ENCODE measurements at regions not wholly inside any gene's neighbourhood (a gene's known extent, or its start where the extent isn't known, plus 50 kb on each side); places are given as distances from the start of the nearest gene placed in this dataset.

DNA sequence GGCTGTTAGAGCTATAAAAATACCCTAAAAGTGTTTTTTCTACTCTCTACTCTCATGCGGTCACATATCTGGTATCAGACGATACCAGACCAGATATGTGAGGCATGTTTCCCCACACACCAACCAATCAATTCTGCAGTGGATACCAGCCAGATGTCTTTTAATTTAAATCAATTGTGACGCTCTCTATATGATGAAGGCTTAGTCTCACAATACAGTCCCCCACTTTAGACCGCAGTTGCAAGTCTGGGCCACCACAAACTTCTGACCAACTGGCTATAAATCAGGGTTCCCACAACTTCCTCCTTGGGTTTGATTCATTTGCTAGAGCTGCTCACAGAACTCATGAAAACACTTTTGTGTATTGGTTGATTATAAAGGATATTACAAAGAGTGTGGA is 586.1 kb upstream of the ZP4 start (continued):
- no peak for TF ChIP-seq ZBTB42 (CRISPR knock-in tag; IDR thresholded peaks at IDR 0.05)
- no peak for TF ChIP-seq MIER3 (CRISPR knock-in tag; IDR thresholded peaks at IDR 0.05; ENCODE audit: borderline replicate concordance)
- no peak for TF ChIP-seq HMG20A (CRISPR knock-in tag; IDR thresholded peaks at IDR 0.05; ENCODE audit: borderline replicate concordance)
- no peak for TF ChIP-seq SMARCE1 (IDR thresholded peaks at IDR 0.05; ENCODE audit: borderline replicate concordance)
- no peak for TF ChIP-seq ZEB1 (IDR thresholded peaks at IDR 0.05; ENCODE audit: insufficient replicate concordance, low read depth)
- TF ChIP-seq ZNF274 (CRISPR knock-in tag; IDR thresholded peaks at IDR 0.05), result no peak
- no peak for TF ChIP-seq IRF2 (CRISPR knock-in tag; IDR thresholded peaks at IDR 0.05)

DNA sequence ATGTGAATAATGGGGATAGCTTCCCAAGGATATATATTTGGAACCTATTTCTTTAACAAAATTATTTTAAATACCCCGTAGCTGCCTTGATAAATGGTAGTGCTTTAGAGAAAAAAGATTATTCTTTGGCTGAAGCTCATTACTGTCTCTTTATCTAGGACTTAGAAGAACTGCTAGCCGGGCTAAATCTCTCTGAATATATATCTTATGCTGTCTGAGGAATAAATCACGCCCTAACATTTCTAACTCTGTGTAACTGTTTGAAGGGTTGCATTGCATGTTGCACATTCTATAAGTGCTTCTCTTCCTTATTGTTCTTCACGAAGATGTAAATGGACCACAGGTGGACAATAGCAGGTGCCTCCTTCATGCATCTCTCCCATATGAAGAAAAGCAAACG is 585.0 kb upstream of the ZP4 start:
- ChIA-PET POLR2A (no interaction called here), CTCF (ENCODE audit: low intra/inter-chr PET ratio, low total read pairs) (no interaction called here)
- FAIRE-seq (no peak), DNase-seq (ENCODE audit: low spot score) (no peak), ATAC-seq (no peak)
- in situ Hi-C loops (cut with HindIII; ENCODE audit: extremely low pct_ligation_motif_present, low pct_unique_long_range_greater_than_20kb) (no loop called here), intact Hi-C loops (cut with micrococcal nuclease; ENCODE audit: unreplicated experiment) (no loop called here)
- no peak overlapping the region for H3K4me3 ChIP-seq (replicated peaks in 1 of 3; ENCODE audit: insufficient read depth in 1 of 3, low read depth in 2 of 3, low read length in 3 of 3)
- no peaks in the 10 kb centered on the region for H3K4me1 ChIP-seq (ENCODE audit: insufficient read depth, low read length)
- H3K9me3 ChIP-seq (ENCODE audit: low read length), result peaks cover 78% of the 10 kb centered on the region
- no peaks in the 10 kb centered on the region for H3K27me3 ChIP-seq (ENCODE audit: control insufficient read depth in 1 of 2, insufficient read depth in 2 of 2, low read length in 2 of 2)
- no peaks in the 10 kb centered on the region for H3K36me3 ChIP-seq (replicated peaks in 1 of 2; ENCODE audit: control insufficient read depth in 1 of 2, insufficient read depth in 2 of 2, low read length in 2 of 2)
- 15% methylated on average over 5 of the region's 5 CpGs for WGBS (ENCODE audit: low lambda C conversion rate)
- H3K79me2 ChIP-seq (ENCODE audit: insufficient read depth, low read length), result no peaks in the 10 kb centered on the region
- H2AFZ ChIP-seq (ENCODE audit: low read length), result no peak overlapping the region
- no peak overlapping the region for H3K27ac ChIP-seq (ENCODE audit: extremely low read length, insufficient read depth, low read length)
- BruUV-seq (replicated peaks), result no TSS peak
- no peak overlapping the region for H3K9ac ChIP-seq (ENCODE audit: insufficient read depth, low read depth, low read length)
- no peak overlapping the region for H3K4me2 ChIP-seq (ENCODE audit: low read depth, low read length)
- no peaks in the 10 kb centered on the region for H4K20me1 ChIP-seq (ENCODE audit: insufficient read depth, low read length)
- no peak for TF ChIP-seq ZNF10 (CRISPR knock-in tag; IDR thresholded peaks at IDR 0.05; ENCODE audit: borderline replicate concordance, low read depth)
- no peak for TF ChIP-seq HCFC1 (IDR thresholded peaks at IDR 0.05; ENCODE audit: low read depth, low read length)
- no peak for TF ChIP-seq NBN (conservative IDR thresholded peaks at IDR 0.05)
- TF ChIP-seq, protein P1, sequence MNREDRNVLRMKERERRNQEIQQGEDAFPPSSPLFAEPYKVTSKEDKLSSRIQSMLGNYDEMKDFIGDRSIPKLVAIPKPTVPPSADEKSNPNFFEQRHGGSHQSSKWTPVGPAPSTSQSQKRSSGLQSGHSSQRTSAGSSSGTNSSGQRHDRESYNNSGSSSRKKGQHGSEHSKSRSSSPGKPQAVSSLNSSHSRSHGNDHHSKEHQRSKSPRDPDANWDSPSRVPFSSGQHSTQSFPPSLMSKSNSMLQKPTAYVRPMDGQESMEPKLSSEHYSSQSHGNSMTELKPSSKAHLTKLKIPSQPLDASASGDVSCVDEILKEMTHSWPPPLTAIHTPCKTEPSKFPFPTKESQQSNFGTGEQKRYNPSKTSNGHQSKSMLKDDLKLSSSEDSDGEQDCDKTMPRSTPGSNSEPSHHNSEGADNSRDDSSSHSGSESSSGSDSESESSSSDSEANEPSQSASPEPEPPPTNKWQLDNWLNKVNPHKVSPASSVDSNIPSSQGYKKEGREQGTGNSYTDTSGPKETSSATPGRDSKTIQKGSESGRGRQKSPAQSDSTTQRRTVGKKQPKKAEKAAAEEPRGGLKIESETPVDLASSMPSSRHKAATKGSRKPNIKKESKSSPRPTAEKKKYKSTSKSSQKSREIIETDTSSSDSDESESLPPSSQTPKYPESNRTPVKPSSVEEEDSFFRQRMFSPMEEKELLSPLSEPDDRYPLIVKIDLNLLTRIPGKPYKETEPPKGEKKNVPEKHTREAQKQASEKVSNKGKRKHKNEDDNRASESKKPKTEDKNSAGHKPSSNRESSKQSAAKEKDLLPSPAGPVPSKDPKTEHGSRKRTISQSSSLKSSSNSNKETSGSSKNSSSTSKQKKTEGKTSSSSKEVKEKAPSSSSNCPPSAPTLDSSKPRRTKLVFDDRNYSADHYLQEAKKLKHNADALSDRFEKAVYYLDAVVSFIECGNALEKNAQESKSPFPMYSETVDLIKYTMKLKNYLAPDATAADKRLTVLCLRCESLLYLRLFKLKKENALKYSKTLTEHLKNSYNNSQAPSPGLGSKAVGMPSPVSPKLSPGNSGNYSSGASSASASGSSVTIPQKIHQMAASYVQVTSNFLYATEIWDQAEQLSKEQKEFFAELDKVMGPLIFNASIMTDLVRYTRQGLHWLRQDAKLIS (CRISPR knock-in tag; IDR thresholded peaks at IDR 0.05), result no peak
- TF ChIP-seq, protein P2, sequence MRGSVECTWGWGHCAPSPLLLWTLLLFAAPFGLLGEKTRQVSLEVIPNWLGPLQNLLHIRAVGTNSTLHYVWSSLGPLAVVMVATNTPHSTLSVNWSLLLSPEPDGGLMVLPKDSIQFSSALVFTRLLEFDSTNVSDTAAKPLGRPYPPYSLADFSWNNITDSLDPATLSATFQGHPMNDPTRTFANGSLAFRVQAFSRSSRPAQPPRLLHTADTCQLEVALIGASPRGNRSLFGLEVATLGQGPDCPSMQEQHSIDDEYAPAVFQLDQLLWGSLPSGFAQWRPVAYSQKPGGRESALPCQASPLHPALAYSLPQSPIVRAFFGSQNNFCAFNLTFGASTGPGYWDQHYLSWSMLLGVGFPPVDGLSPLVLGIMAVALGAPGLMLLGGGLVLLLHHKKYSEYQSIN (CRISPR knock-in tag; IDR thresholded peaks at IDR 0.05; ENCODE audit: borderline replicate concordance), result no peak
- TF ChIP-seq ZNF234 (CRISPR knock-in tag; conservative IDR thresholded peaks at IDR 0.05), result no peak
- no peak for TF ChIP-seq ISL2 (CRISPR knock-in tag; IDR thresholded peaks at IDR 0.05)
- no peak for TF ChIP-seq UBTF (CRISPR knock-in tag; IDR thresholded peaks at IDR 0.05)
- TF ChIP-seq PRPF4 (IDR thresholded peaks at IDR 0.05; ENCODE audit: low read depth, low read length, poor library complexity, severe bottlenecking), result no peak
- TF ChIP-seq, protein P3, sequence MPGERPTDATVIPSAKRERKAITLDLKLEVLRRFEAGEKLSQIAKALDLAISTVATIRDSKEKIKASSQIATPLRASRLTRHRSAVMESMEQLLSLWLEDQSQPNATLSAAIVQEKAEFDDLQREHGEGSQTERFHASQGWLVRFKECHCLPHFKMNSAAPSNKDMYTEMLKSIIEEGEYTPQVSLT (CRISPR knock-in tag; IDR thresholded peaks at IDR 0.05; ENCODE audit: borderline replicate concordance, low read depth), result no peak
